Effector memory CD8-positive, alpha-beta T cell (primary cell): ENCODE measurements at regions not wholly inside any gene's neighbourhood (a gene's known extent, or its start where the extent isn't known, plus 50 kb on each side); places are given as distances from the start of the nearest gene placed in this dataset.
"Not testable (repeated sequence)": the region's sequence is repeated elsewhere in the genome, so short reads cannot be mapped to it uniquely, and the experiment has no call there.

Experiments
- ATAC-seq: fragments of 150-1000 bp; cut with Tn5 transposase; replicated peaks from 2 replicates; pipeline ENCODE4 v1.10.0; 2021; ENCODE audit warnings: mild to moderate bottlenecking, moderate library complexity
- DNase-seq, 3 experiments: peaks; one replicate each; pipeline ENCODE4 v3.0.0; 2021
- H3K27ac Mint-ChIP-seq, 2 donors: one replicate each; pipeline ENCODE4 v1.8.0; 2022; ENCODE audit warnings: mild to moderate bottlenecking in 2 of 2, mixed read lengths in 2 of 2, moderate library complexity in 2 of 2
- H3K27me3 Mint-ChIP-seq, 2 donors: one replicate each; pipeline ENCODE4 v1.8.0; 2022; ENCODE audit warnings: mixed read lengths in 2 of 2
- H3K36me3 Mint-ChIP-seq: one replicate; pipeline ENCODE4 v1.8.0; 2022; ENCODE audit warnings: mild to moderate bottlenecking, moderate library complexity, mixed read lengths; ENCODE audit not compliant: insufficient read depth
- H3K4me1 Mint-ChIP-seq, 2 donors: one replicate each; pipeline ENCODE4 v1.8.0; 2022; ENCODE audit warnings: low read depth in 2 of 2, mixed read lengths in 2 of 2
- H3K4me3 Mint-ChIP-seq, 2 donors: one replicate each; pipeline ENCODE4 v1.8.0; 2022; ENCODE audit warnings: mild to moderate bottlenecking in 2 of 2, mixed read lengths in 2 of 2, moderate library complexity in 2 of 2
- H3K9me3 Mint-ChIP-seq, 2 donors: one replicate each; pipeline ENCODE4 v1.8.0; 2022; ENCODE audit warnings: mixed read lengths in 2 of 2

GRCh38 chr5:105168806-105169205 lies 1606.2 kb upstream of the NUDT12 start:
- H3K27ac Mint-ChIP-seq, result no peak overlapping the region
- H3K9me3 Mint-ChIP-seq, result peaks cover 1 to 5% of the 10 kb centered on the region in 2 donors
- H3K4me1 Mint-ChIP-seq, result no peaks in the 10 kb centered on the region
- H3K36me3 Mint-ChIP-seq, result no peaks in the 10 kb centered on the region
- no peaks in the 10 kb centered on the region for H3K27me3 Mint-ChIP-seq
- ATAC-seq (no peak), DNase-seq (no peak)
- H3K4me3 Mint-ChIP-seq, result no peak overlapping the region

- no peaks in the 10 kb centered on the region for H3K36me3 Mint-ChIP-seq
- ATAC-seq (no peak), DNase-seq (no peak)
- no peaks in the 10 kb centered on the region for H3K4me1 Mint-ChIP-seq
- H3K27ac Mint-ChIP-seq, result no peak overlapping the region
- H3K27me3 Mint-ChIP-seq, result no peaks in the 10 kb centered on the region
- peaks cover 3 to 5% of the 10 kb centered on the region in 2 donors for H3K9me3 Mint-ChIP-seq
- H3K4me3 Mint-ChIP-seq, result no peak overlapping the region
Measured at GRCh38 chr5:105167092-105167491, 1604.5 kb upstream of the NUDT12 start.

GRCh38 chr5:105163547-105163946 lies 1601.0 kb upstream of the NUDT12 start:
- H3K4me3 Mint-ChIP-seq, result no peak overlapping the region
- H3K4me1 Mint-ChIP-seq, result no peaks in the 10 kb centered on the region
- no peaks in the 10 kb centered on the region for H3K27me3 Mint-ChIP-seq
- no peaks in the 10 kb centered on the region for H3K36me3 Mint-ChIP-seq
- no peak for DNase-seq
- H3K9me3 Mint-ChIP-seq, result peaks cover 3 to 5% of the 10 kb centered on the region in 2 donors
- H3K27ac Mint-ChIP-seq, result no peak overlapping the region
- ATAC-seq, result no peak

- H3K27me3 Mint-ChIP-seq, ATAC-seq, H3K4me1 Mint-ChIP-seq: not testable (repeated sequence)
Measured at GRCh38 chr5:105162557-105162956, 1600.0 kb upstream of the NUDT12 start.

DNA sequence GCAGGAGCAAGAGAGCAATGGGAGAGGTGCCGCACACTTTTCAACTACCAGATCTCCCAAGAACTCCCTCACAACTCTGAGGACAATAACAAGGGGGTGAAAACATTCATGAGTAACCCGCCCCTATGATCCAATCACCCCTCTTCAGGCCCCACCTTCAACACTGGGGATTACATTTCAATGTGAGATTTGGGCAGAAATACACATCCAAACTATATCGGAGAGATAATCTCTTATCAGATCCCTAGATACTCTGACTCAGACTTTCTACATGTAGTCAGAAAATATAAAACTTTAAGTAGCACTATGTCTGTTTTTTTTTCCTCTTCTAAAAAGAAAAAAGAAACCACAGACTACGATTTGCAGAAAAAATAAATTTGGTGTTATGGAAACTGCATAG lies 1595.9 kb upstream of the NUDT12 start:
- DNase-seq, result no peak
- Mint-ChIP-seq H3K27me3 (no peaks in the 10 kb centered on the region), H3K36me3 (no peaks in the 10 kb centered on the region), H3K27ac (no peak overlapping the region), H3K4me1 (no peaks in the 10 kb centered on the region), H3K4me3 (no peak overlapping the region), H3K9me3 (peaks cover 7 to 17% of the 10 kb centered on the region in 2 donors)
- no peak for ATAC-seq

More at GRCh38 chr5:105162557-105162956, 1600.0 kb upstream of the NUDT12 start:
- not testable (repeated sequence) for H3K27ac Mint-ChIP-seq, H3K9me3 Mint-ChIP-seq, H3K4me3 Mint-ChIP-seq, DNase-seq, H3K36me3 Mint-ChIP-seq

DNA sequence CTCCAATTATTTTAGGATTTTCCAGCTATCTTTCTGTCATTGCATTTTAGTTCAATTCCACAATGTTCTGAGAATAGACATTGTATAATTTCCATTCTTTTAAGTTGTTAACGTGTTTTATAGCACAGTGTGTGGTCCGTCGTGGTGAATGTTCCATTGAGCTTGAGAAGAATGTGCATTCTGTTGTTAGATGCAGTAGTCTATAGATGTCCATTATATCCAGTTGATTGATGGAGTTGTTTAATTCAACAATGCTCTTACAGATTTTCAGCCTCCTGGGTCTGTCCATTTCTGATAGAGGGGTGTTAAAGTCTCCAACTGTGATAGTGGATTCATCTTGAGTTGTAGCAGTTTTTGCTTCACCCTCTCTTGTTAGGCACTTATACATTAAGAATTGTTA lies 1587.7 kb upstream of the NUDT12 start:
- Mint-ChIP-seq H3K4me1 (no peaks in the 10 kb centered on the region), H3K27ac (no peak overlapping the region), H3K36me3 (no peaks in the 10 kb centered on the region), H3K9me3 (peaks cover 14 to 15% of the 10 kb centered on the region in 2 donors), H3K4me3 (no peak overlapping the region), H3K27me3 (no peaks in the 10 kb centered on the region)
- DNase-seq, result no peak
- no peak for ATAC-seq

- H3K36me3 Mint-ChIP-seq, result no peaks in the 10 kb centered on the region
- no peaks in the 10 kb centered on the region for H3K4me1 Mint-ChIP-seq
- DNase-seq (no peak), ATAC-seq (no peak)
- no peak overlapping the region for H3K4me3 Mint-ChIP-seq
- peaks cover 0 to 3% of the 10 kb centered on the region in 2 donors for H3K9me3 Mint-ChIP-seq
- H3K27me3 Mint-ChIP-seq, result no peaks in the 10 kb centered on the region
- H3K27ac Mint-ChIP-seq, result no peak overlapping the region
Measured at GRCh38 chr5:105146867-105147266, 1584.3 kb upstream of the NUDT12 start.

GRCh38 chr5:105145152-105145551 lies 1582.6 kb upstream of the NUDT12 start:
- no peak overlapping the region for H3K4me3 Mint-ChIP-seq
- H3K27ac Mint-ChIP-seq, result no peak overlapping the region
- ATAC-seq, result no peak
- H3K9me3 Mint-ChIP-seq, result no peaks in the 10 kb centered on the region
- H3K36me3 Mint-ChIP-seq, result no peaks in the 10 kb centered on the region
- H3K27me3 Mint-ChIP-seq, result no peaks in the 10 kb centered on the region
- no peaks in the 10 kb centered on the region for H3K4me1 Mint-ChIP-seq
- no peak for DNase-seq

DNA sequence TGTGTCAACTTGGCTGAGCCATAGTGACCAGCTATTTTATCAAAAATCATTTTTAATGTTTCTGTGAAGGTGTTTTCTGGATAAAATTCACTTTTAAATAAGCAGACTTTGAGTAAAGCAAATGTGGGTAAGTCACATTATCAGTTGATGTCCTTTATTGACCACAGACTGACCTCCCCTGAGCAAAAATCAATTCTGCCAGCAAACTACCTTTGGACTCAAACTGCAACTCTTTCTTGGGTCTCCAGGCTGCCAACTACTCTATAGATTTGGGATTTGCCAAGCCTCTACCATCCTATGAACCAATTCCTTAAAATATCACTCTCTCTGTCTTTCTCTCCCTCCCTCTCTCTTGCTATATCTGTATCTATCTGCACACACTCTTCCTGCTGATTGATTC lies 1571.7 kb upstream of the NUDT12 start:
- H3K4me3 Mint-ChIP-seq, result no peak overlapping the region
- ATAC-seq (no peak), DNase-seq (no peak)
- H3K27me3 Mint-ChIP-seq, result no peaks in the 10 kb centered on the region
- H3K27ac Mint-ChIP-seq, result no peak overlapping the region
- peaks cover 5 to 17% of the 10 kb centered on the region in 2 donors for H3K9me3 Mint-ChIP-seq
- no peaks in the 10 kb centered on the region for H3K36me3 Mint-ChIP-seq
- no peaks in the 10 kb centered on the region for H3K4me1 Mint-ChIP-seq

DNA sequence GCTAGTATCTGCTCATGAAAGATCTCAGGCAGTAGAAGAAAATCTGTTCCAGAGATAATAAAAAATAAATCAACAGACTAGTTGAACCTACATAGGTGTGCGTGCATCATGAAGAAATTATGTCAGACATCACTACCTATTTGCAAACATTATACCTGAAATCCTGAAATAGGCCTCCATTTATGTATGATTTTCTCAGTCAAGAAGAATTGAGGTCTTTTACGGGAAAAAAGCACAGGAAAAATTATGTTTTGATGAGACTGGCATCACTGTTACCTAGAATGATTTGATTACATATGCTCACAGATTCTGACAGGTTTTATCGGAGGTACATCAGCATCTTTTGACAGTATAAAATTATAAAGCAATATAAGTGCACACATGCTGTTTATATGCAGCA lies 1570.5 kb upstream of the NUDT12 start:
- H3K9me3 Mint-ChIP-seq, result peaks cover 7 to 20% of the 10 kb centered on the region in 2 donors
- ATAC-seq (no peak), DNase-seq (no peak)
- no peaks in the 10 kb centered on the region for H3K4me1 Mint-ChIP-seq
- H3K36me3 Mint-ChIP-seq, result no peaks in the 10 kb centered on the region
- no peak overlapping the region for H3K27ac Mint-ChIP-seq
- no peaks in the 10 kb centered on the region for H3K27me3 Mint-ChIP-seq
- no peak overlapping the region for H3K4me3 Mint-ChIP-seq

GRCh38 chr5:105132581-105132980 lies 1570.0 kb upstream of the NUDT12 start:
- Mint-ChIP-seq H3K9me3 (peaks cover 7 to 20% of the 10 kb centered on the region in 2 donors), H3K36me3 (no peaks in the 10 kb centered on the region), H3K27ac (no peak overlapping the region), H3K27me3 (no peaks in the 10 kb centered on the region), H3K4me1 (no peaks in the 10 kb centered on the region), H3K4me3 (no peak overlapping the region)
- ATAC-seq, result no peak
- DNase-seq, result no peak

DNA sequence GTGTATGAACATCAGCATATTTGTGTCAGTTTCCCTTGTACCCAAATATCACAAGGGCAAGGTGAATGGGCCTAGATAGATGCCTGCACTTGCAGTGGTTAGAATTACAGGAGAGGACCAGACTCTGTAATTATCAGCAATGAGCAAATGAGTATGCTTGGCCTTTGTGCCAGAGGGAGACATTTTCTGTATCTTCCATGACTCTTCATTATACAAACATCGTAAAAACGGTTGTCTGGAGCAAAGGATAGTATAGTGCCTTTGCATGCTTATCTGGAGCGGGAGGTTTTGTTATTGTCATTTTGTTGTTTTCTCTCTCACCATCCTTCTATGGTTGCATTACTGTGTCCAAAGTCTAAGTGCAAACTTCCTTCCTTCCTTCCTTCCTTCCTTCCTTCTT lies 1568.5 kb upstream of the NUDT12 start:
- H3K4me1 Mint-ChIP-seq, result no peaks in the 10 kb centered on the region
- no peaks in the 10 kb centered on the region for H3K27me3 Mint-ChIP-seq
- H3K27ac Mint-ChIP-seq, result no peak overlapping the region
- no peak overlapping the region for H3K4me3 Mint-ChIP-seq
- peaks cover 7 to 28% of the 10 kb centered on the region in 2 donors for H3K9me3 Mint-ChIP-seq
- DNase-seq (no peak), ATAC-seq (no peak)
- H3K36me3 Mint-ChIP-seq, result no peaks in the 10 kb centered on the region

DNA sequence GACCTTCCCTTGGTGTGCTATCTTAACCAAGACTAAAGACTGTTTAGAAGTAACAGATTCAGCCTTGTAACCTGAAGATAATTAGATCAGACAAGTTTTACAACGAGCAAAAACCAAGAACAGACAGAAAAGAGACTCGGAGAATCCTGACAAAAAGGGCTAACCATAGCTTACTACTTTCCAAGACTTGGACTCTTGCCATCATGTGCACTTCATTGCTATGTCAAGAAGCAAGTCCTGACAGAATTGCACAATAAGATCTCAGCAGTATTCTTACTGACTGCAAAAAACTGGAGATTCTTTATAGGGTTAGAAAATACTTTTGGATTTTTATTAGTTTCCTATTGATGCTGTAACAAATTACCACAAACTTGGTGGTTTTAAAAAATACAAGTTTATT lies 1539.0 kb upstream of the NUDT12 start:
- Mint-ChIP-seq H3K4me1 (no peaks in the 10 kb centered on the region), H3K27me3 (no peaks in the 10 kb centered on the region), H3K27ac (no peak overlapping the region), H3K9me3 (peaks cover 10 to 18% of the 10 kb centered on the region in 2 donors), H3K36me3 (peaks cover 4% of the 10 kb centered on the region), H3K4me3 (no peak overlapping the region)
- no peak for DNase-seq
- no peak for ATAC-seq

- peaks cover 4 to 22% of the 10 kb centered on the region in 2 donors for H3K9me3 Mint-ChIP-seq
- H3K4me3 Mint-ChIP-seq, result no peak overlapping the region
- ATAC-seq (no peak), DNase-seq (no peak)
- no peaks in the 10 kb centered on the region for H3K27me3 Mint-ChIP-seq
- peaks cover 4% of the 10 kb centered on the region for H3K36me3 Mint-ChIP-seq
- H3K4me1 Mint-ChIP-seq, result no peaks in the 10 kb centered on the region
- no peak overlapping the region for H3K27ac Mint-ChIP-seq
Measured at GRCh38 chr5:105088961-105089360, 1526.4 kb upstream of the NUDT12 start.

DNA sequence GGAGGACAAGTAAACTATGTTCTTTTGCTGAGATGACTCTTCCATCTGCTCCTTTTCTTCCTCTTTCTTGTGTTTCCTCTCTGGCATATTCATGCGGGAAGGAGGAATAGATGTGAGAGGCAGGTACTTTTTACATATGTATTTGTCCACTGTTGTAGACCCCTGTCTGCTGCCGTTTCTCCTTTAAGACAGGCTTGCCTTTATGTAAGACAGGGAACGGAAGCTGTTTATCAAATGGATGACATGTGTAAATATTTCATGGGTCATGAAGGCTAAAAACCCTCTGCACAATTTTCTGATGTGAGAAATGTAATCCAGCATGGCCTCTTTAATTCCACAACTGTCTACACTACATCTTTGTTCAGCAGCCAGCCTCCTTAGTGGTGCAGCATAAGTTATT lies 1525.5 kb upstream of the NUDT12 start:
- Mint-ChIP-seq H3K36me3 (peaks cover under 1% of the 10 kb centered on the region), H3K4me3 (no peak overlapping the region), H3K27ac (no peak overlapping the region), H3K27me3 (no peaks in the 10 kb centered on the region), H3K9me3 (peaks cover 4 to 22% of the 10 kb centered on the region in 2 donors), H3K4me1 (no peaks in the 10 kb centered on the region)
- ATAC-seq, result no peak
- DNase-seq, result no peak
